ENCODE measurements at regions not wholly inside any gene's neighbourhood (a gene's known extent, or its start where the extent isn't known, plus 50 kb on each side); places are given as distances from the start of the nearest gene placed in this dataset.

DNA sequence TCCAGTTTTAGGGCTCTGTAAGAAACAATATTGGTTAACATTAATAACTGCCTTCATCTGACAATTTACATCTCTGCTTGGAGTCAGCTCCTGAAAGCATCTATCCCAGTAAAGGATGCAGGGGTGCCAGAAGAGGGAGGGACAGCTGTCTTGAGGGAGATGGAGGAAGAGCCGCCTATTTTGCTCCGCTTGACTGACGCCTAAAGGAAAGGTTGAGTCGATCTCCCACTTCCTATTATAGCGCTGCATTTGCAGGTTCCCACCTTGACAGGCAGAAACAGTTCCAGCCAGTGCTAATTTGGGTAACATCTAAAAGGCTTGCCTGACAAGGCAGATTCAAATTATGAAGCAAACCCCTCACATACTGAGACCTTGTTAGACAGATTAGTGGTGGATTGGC lies 374.6 kb downstream of the SPATA31D1 start (continued):
- TF ChIP-seq ZC3H11A (IDR thresholded peaks at IDR 0.05): no peak
- no peak for TF ChIP-seq HOXB13 (CRISPR knock-in tag; IDR thresholded peaks at IDR 0.05; ENCODE audit: low read depth)
- TF ChIP-seq MAZ (IDR thresholded peaks at IDR 0.05; ENCODE audit: borderline replicate concordance, low read depth, low read length): no peak
- no peak for TF ChIP-seq GATA3 (IDR thresholded peaks at IDR 0.05; ENCODE audit: borderline replicate concordance)
- no peak for TF ChIP-seq KDM1A (IDR thresholded peaks at IDR 0.05; ENCODE audit: low read depth)

DNA sequence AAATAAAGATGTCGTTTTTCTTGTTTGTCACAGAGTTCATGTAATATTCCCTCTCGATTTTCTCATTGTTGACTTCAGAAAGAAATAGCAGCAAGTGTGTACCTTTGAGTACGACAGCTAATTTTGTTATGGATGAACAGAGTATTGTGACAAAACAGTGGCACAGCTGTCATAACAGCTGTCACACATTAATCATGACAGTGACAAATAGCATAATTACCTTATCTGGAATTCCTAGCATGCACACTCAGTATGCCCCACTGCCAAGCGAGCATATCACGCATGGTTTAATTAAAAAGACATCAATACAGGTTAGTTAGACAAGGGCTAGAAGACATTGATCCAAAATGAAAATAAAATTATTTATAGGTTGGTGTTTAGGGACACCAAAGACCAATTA lies 375.1 kb downstream of the SPATA31D1 start:
- WGBS (ENCODE audit: missing lambda C conversion rate): 42% methylated on average over 5 of the region's 5 CpGs
- Histone ChIP-seq H3K27ac (no peak overlapping the region), H3K4me3 (no peak overlapping the region), H3K9me3 (no peaks in the 10 kb centered on the region), H3K4me1 (no peaks in the 10 kb centered on the region), H3K4me2 (no peak overlapping the region)
- FAIRE-seq (no peak), DNase-seq (ENCODE audit: low read depth in 1 of 2, low spot score in 1 of 2) (no peak), ATAC-seq (no peak)
- ChIA-PET POLR2A (no interaction called here), CTCF (interaction anchor here (0.7 to 1.3 kb wide), 2 partner anchors 12 to 243 kb away, joined by 3 to 4 read pairs; no protein-coding TSS in a partner anchor)
- no peak for TF ChIP-seq HOXB13 (CRISPR knock-in tag; IDR thresholded peaks at IDR 0.05; ENCODE audit: low read depth)
- no peak for TF ChIP-seq POLR2A (IDR thresholded peaks at IDR 0.05; ENCODE audit: low read length)
- TF ChIP-seq CEBPB (IDR thresholded peaks at IDR 0.05): no peak
- TF ChIP-seq, protein P1, sequence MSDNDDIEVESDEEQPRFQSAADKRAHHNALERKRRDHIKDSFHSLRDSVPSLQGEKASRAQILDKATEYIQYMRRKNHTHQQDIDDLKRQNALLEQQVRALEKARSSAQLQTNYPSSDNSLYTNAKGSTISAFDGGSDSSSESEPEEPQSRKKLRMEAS (IDR thresholded peaks at IDR 0.05): no peak
- TF ChIP-seq RARB (CRISPR knock-in tag; IDR thresholded peaks at IDR 0.05): no peak
- TF ChIP-seq FOXS1 (CRISPR knock-in tag; IDR thresholded peaks at IDR 0.05): no peak
- no peak for TF ChIP-seq TP53 (CRISPR knock-in tag; IDR thresholded peaks at IDR 0.05)
- TF ChIP-seq, protein P2, sequence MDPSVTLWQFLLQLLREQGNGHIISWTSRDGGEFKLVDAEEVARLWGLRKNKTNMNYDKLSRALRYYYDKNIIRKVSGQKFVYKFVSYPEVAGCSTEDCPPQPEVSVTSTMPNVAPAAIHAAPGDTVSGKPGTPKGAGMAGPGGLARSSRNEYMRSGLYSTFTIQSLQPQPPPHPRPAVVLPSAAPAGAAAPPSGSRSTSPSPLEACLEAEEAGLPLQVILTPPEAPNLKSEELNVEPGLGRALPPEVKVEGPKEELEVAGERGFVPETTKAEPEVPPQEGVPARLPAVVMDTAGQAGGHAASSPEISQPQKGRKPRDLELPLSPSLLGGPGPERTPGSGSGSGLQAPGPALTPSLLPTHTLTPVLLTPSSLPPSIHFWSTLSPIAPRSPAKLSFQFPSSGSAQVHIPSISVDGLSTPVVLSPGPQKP (IDR thresholded peaks at IDR 0.05; ENCODE audit: low read depth, low read length): no peak
- no peak for TF ChIP-seq HOXA7 (CRISPR knock-in tag; IDR thresholded peaks at IDR 0.05)
- TF ChIP-seq, protein P3, sequence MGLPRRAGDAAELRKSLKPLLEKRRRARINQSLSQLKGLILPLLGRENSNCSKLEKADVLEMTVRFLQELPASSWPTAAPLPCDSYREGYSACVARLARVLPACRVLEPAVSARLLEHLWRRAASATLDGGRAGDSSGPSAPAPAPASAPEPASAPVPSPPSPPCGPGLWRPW (IDR thresholded peaks at IDR 0.05): no peak

DNA sequence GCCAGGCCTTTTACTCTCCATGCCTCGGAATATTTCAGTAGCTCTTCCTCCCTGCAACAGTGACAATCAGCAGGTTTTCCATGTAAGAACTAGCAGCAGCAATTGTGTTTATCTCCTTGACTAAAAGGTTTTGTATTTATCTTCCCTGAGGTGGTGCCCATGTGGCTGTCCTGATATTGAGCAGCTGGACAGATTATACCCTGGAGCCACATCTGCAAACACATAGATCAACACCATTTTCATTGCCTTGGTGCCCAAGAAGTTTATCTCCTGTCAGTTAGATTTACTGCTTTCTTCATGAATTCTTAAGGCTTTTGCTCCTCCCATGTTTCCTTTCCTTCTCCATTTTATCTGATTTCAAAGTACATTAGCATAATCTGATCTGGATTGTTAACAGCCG lies 378.4 kb downstream of the SPATA31D1 start:
- POLR2A ChIA-PET: no interaction called here
- WGBS (ENCODE audit: missing lambda C conversion rate): 48% methylated on average over 2 of the region's 2 CpGs
- no peak overlapping the region for H3K4me3 ChIP-seq
- CTCF ChIA-PET: no interaction called here
- H3K4me2 ChIP-seq: no peak overlapping the region
- H3K4me1 ChIP-seq: no peaks in the 10 kb centered on the region
- TF ChIP-seq, protein P4, sequence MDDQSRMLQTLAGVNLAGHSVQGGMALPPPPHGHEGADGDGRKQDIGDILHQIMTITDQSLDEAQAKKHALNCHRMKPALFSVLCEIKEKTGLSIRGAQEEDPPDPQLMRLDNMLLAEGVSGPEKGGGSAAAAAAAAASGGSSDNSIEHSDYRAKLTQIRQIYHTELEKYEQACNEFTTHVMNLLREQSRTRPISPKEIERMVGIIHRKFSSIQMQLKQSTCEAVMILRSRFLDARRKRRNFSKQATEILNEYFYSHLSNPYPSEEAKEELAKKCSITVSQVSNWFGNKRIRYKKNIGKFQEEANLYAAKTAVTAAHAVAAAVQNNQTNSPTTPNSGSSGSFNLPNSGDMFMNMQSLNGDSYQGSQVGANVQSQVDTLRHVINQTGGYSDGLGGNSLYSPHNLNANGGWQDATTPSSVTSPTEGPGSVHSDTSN (IDR thresholded peaks at IDR 0.05): no peak
- TF ChIP-seq, protein P5, sequence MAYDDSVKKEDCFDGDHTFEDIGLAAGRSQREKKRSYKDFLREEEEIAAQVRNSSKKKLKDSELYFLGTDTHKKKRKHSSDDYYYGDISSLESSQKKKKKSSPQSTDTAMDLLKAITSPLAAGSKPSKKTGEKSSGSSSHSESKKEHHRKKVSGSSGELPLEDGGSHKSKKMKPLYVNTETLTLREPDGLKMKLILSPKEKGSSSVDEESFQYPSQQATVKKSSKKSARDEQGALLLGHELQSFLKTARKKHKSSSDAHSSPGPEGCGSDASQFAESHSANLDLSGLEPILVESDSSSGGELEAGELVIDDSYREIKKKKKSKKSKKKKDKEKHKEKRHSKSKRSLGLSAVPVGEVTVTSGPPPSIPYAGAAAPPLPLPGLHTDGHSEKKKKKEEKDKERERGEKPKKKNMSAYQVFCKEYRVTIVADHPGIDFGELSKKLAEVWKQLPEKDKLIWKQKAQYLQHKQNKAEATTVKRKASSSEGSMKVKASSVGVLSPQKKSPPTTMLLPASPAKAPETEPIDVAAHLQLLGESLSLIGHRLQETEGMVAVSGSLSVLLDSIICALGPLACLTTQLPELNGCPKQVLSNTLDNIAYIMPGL (CRISPR knock-in tag; IDR thresholded peaks at IDR 0.05; ENCODE audit: borderline replicate concordance): no peak
- TF ChIP-seq, protein P3 (IDR thresholded peaks at IDR 0.05): no peak
- TF ChIP-seq SMC3 (IDR thresholded peaks at IDR 0.05) (no peak), CEBPB (IDR thresholded peaks at IDR 0.05) (no peak), EHMT2 (IDR thresholded peaks at IDR 0.05; ENCODE audit: low read depth) (no peak), CBX8 (IDR thresholded peaks at IDR 0.05) (no peak), RARB (CRISPR knock-in tag; IDR thresholded peaks at IDR 0.05) (no peak), FOSL2 (IDR thresholded peaks at IDR 0.05) (no peak), FOSL2 (CRISPR knock-in tag; IDR thresholded peaks at IDR 0.05) (no peak), MAFK (IDR thresholded peaks at IDR 0.05; ENCODE audit: partially characterized antibody) (no peak), TFCP2L1 (CRISPR knock-in tag; IDR thresholded peaks at IDR 0.05) (no peak), RNF2 (IDR thresholded peaks at IDR 0.05; ENCODE audit: borderline replicate concordance, low read depth) (no peak), FOSB (CRISPR knock-in tag; IDR thresholded peaks at IDR 0.05) (no peak), ZNF302 (CRISPR knock-in tag; IDR thresholded peaks at IDR 0.05) (no peak), HEYL (CRISPR knock-in tag; IDR thresholded peaks at IDR 0.05) (no peak)
- TF ChIP-seq, protein P6, sequence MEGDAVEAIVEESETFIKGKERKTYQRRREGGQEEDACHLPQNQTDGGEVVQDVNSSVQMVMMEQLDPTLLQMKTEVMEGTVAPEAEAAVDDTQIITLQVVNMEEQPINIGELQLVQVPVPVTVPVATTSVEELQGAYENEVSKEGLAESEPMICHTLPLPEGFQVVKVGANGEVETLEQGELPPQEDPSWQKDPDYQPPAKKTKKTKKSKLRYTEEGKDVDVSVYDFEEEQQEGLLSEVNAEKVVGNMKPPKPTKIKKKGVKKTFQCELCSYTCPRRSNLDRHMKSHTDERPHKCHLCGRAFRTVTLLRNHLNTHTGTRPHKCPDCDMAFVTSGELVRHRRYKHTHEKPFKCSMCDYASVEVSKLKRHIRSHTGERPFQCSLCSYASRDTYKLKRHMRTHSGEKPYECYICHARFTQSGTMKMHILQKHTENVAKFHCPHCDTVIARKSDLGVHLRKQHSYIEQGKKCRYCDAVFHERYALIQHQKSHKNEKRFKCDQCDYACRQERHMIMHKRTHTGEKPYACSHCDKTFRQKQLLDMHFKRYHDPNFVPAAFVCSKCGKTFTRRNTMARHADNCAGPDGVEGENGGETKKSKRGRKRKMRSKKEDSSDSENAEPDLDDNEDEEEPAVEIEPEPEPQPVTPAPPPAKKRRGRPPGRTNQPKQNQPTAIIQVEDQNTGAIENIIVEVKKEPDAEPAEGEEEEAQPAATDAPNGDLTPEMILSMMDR (IDR thresholded peaks at IDR 0.05): no peak
- TF ChIP-seq, protein P7, sequence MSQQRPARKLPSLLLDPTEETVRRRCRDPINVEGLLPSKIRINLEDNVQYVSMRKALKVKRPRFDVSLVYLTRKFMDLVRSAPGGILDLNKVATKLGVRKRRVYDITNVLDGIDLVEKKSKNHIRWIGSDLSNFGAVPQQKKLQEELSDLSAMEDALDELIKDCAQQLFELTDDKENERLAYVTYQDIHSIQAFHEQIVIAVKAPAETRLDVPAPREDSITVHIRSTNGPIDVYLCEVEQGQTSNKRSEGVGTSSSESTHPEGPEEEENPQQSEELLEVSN (IDR thresholded peaks at IDR 0.05; ENCODE audit: borderline replicate concordance, low read depth): no peak
- no peak for FAIRE-seq
- H3K27ac ChIP-seq: no peak overlapping the region
- no peaks in the 10 kb centered on the region for H3K9me3 ChIP-seq
- DNase-seq (ENCODE audit: low read depth in 1 of 2, low spot score in 1 of 2): no peak
- ATAC-seq: no peak

All from A549 (cell line).